GM23338 (cell line): ENCODE measurements at regions not wholly inside any gene's neighbourhood (a gene's known extent, or its start where the extent isn't known, plus 50 kb on each side); places are given as distances from the start of the nearest gene placed in this dataset.

Experiments used
- ATAC-seq: fragments of 200-7000 bp; cut with Tn5 transposase; 3 replicates; pipeline ENCODE4 v1.9.1; 2020
- DNase-seq: peaks from one replicate; pipeline ENCODE4 v3.0.0-alpha.2; 2015; ENCODE audit warnings: low spot score
- H2AFZ ChIP-seq: fragments of 200-600 bp; sonication (generic); 2 replicates; pipeline ENCODE4 v1.8.0; 2016; ENCODE audit warnings: antibody characterized with exemption, mild to moderate bottlenecking, moderate library complexity
- H3F3A ChIP-seq: fragments of 200-600 bp; sonication (generic); replicated peaks from 2 replicates; pipeline ENCODE4 v1.8.0; 2017; ENCODE audit warnings: antibody characterized with exemption, mixed run types, low read depth
- H3K27ac ChIP-seq: fragments of 200-600 bp; sonication (generic); 2 replicates; pipeline ENCODE4 v1.6.1; 2016; ENCODE audit warnings: low read depth
- H3K27me3 ChIP-seq: fragments of 200-600 bp; sonication (generic); 2 replicates; pipeline ENCODE4 v1.8.0; 2016; ENCODE audit warnings: mild to moderate bottlenecking, mixed run types, moderate library complexity; ENCODE audit not compliant: insufficient read depth
- H3K36me3 ChIP-seq: fragments of 200-600 bp; sonication (generic); 2 replicates; pipeline ENCODE4 v1.8.0; 2016; ENCODE audit warnings: mild to moderate bottlenecking; ENCODE audit not compliant: insufficient read depth
- H3K4me1 ChIP-seq: fragments of 200-600 bp; sonication (generic); 2 replicates; pipeline ENCODE4 v1.8.0; 2016; ENCODE audit warnings: mild to moderate bottlenecking, moderate library complexity; ENCODE audit not compliant: insufficient read depth
- H3K4me2 ChIP-seq: fragments of 200-600 bp; sonication (generic); 2 replicates; pipeline ENCODE4 v1.7.1; 2017; ENCODE audit warnings: mixed run types
- H3K4me3 ChIP-seq: fragments of 200-600 bp; sonication (generic); 2 replicates; pipeline ENCODE4 v1.6.1; 2016; ENCODE audit warnings: mixed run types
- H3K79me2 ChIP-seq: fragments of 200-600 bp; sonication (generic); replicated peaks from 2 replicates; pipeline ENCODE4 v1.8.0; 2017; ENCODE audit warnings: mild to moderate bottlenecking; ENCODE audit not compliant: insufficient read depth
- H3K9me2 ChIP-seq: fragments of 200-600 bp; sonication (generic); 2 replicates; pipeline ENCODE4 v1.8.0; 2017; ENCODE audit not compliant: insufficient read depth
- H4K20me1 ChIP-seq: fragments of 200-600 bp; sonication (generic); replicated peaks from 2 replicates; pipeline ENCODE4 v1.8.0; 2017; ENCODE audit warnings: mild to moderate bottlenecking; ENCODE audit not compliant: insufficient read depth
- H3K27ac Mint-ChIP-seq: 2 replicates; pipeline ENCODE4 v1.8.0; 2020; ENCODE audit warnings: inconsistent platforms, mild to moderate bottlenecking, moderate library complexity, mixed read lengths
- H3K27me3 Mint-ChIP-seq: 3 replicates; pipeline ENCODE4 v1.8.0; 2022; ENCODE audit warnings: low read depth, mild to moderate bottlenecking, moderate library complexity, mixed read lengths, inconsistent platforms; ENCODE audit not compliant: insufficient read depth, poor library complexity
- H3K36me3 Mint-ChIP-seq: 3 replicates; pipeline ENCODE4 v1.8.0; 2021; ENCODE audit warnings: low read depth, mild to moderate bottlenecking, inconsistent platforms, moderate library complexity, mixed read lengths
- H3K4me1 Mint-ChIP-seq: 3 replicates; pipeline ENCODE4 v1.8.0; 2020; ENCODE audit warnings: mild to moderate bottlenecking, inconsistent platforms, mixed read lengths
- H3K4me3 Mint-ChIP-seq: 3 replicates; pipeline ENCODE4 v1.8.0; 2021; ENCODE audit warnings: moderate library complexity, mild to moderate bottlenecking, inconsistent platforms, mixed read lengths
- H3K9me3 Mint-ChIP-seq: 3 replicates; pipeline ENCODE4 v1.8.0; 2020; ENCODE audit warnings: moderate library complexity, mild to moderate bottlenecking, inconsistent platforms, mixed read lengths
- CREB1 ChIP-seq: fragments of 250-450 bp; sonication (Bioruptor Pico); IDR thresholded peaks from 2 replicates; pipeline ENCODE4 v1.5.0; 2020; ENCODE audit warnings: low read depth, mild to moderate bottlenecking, moderate library complexity
- CTCF ChIP-seq, 2 experiments: fragments of 200-600 bp in 1 of 2; sonication (generic) in 1 of 2; conservative IDR thresholded peaks; 2 replicates each; pipeline versions ENCODE4 v1.5.1 to v1.6.1; 2016 to 2017; ENCODE audit warnings: antibody characterized with exemption in 2 of 2, low read depth in 2 of 2, mild to moderate bottlenecking in 2 of 2, moderate library complexity in 1 of 2
- ETS1 ChIP-seq: IDR thresholded peaks from 2 replicates; pipeline ENCODE4 v1.6.1; 2016; ENCODE audit warnings: antibody characterized with exemption
- EZH2 ChIP-seq: fragments of 200-600 bp; sonication (generic); IDR thresholded peaks from one replicate; pipeline ENCODE4 v1.8.0; 2017; ENCODE audit warnings: antibody characterized with exemption, mild to moderate bottlenecking, low read depth; ENCODE audit not compliant: unreplicated experiment
- EZH2phosphoT487 ChIP-seq: fragments of 200-600 bp; sonication (generic); IDR thresholded peaks from one replicate; pipeline ENCODE4 v1.8.1; 2018; ENCODE audit warnings: antibody characterized with exemption; ENCODE audit not compliant: unreplicated experiment
- JUNB ChIP-seq: IDR thresholded peaks from one replicate; pipeline ENCODE4 v1.6.1; 2016; ENCODE audit warnings: antibody characterized with exemption; ENCODE audit not compliant: unreplicated experiment
- NANOG ChIP-seq: IDR thresholded peaks from 2 replicates; pipeline ENCODE4 v1.6.1; 2016; ENCODE audit warnings: antibody characterized with exemption, borderline replicate concordance
- POLR2AphosphoS5 ChIP-seq: IDR thresholded peaks from 2 replicates; pipeline ENCODE4 v1.6.1; 2016; ENCODE audit warnings: antibody characterized with exemption, low read depth
- REST ChIP-seq: IDR thresholded peaks from one replicate; pipeline ENCODE4 v1.6.1; 2018; ENCODE audit warnings: antibody characterized with exemption; ENCODE audit not compliant: unreplicated experiment
- STAT1 ChIP-seq: IDR thresholded peaks from one replicate; pipeline ENCODE4 v1.6.1; 2016; ENCODE audit warnings: antibody characterized with exemption; ENCODE audit not compliant: unreplicated experiment
- ZNF114 ChIP-seq: fragments of 250-450 bp; sonication (Bioruptor Pico); IDR thresholded peaks from 2 replicates; pipeline ENCODE4 v1.5.0; 2020; ENCODE audit warnings: mild to moderate bottlenecking, moderate library complexity
- ZNF331 ChIP-seq: fragments of 250-450 bp; sonication (Bioruptor Pico); IDR thresholded peaks from 2 replicates; pipeline ENCODE4 v1.5.0; 2020; ENCODE audit warnings: low read depth, mild to moderate bottlenecking, moderate library complexity
- ZNF462 ChIP-seq: fragments of 250-450 bp; sonication (Bioruptor Pico); IDR thresholded peaks from 2 replicates; pipeline ENCODE4 v1.5.0; 2020; ENCODE audit warnings: mild to moderate bottlenecking, moderate library complexity

GRCh38 chr3:98650971-98651779 lies 57.8 kb upstream of the CPOX start:
- peaks cover 2% of the 10 kb centered on the region for H3K27me3 Mint-ChIP-seq
- Histone ChIP-seq H3K79me2 (no peaks in the 10 kb centered on the region), H4K20me1 (no peaks in the 10 kb centered on the region), H3K9me2 (no peaks in the 10 kb centered on the region), H3K4me1 (no peaks in the 10 kb centered on the region), H3K36me3 (no peaks in the 10 kb centered on the region), H3F3A (no peaks in the 10 kb centered on the region), H3K4me2 (no peak overlapping the region), H3K27me3 (no peaks in the 10 kb centered on the region), H3K4me3 (no peak overlapping the region), H3K27ac (no peak overlapping the region), H2AFZ (no peak overlapping the region)
- H3K9me3 Mint-ChIP-seq = no peaks in the 10 kb centered on the region; the same call in 2 of the 3 replicates
- H3K4me1 Mint-ChIP-seq = no peaks in the 10 kb centered on the region
- TF ChIP-seq NANOG (no peak), EZH2 (no peak), CREB1 (CRISPR knock-in tag) (no peak), ETS1 (no peak), EZH2phosphoT487 (no peak), ZNF331 (no peak), STAT1 (no peak), POLR2AphosphoS5 (no peak), JUNB (no peak), REST (no peak), ZNF462 (CRISPR knock-in tag) (no peak), CTCF (conservative IDR thresholded peaks at IDR 0.05; ENCODE audit: low read depth in 2 of 2) (no peak), ZNF114 (no peak)
- no peak overlapping the region for H3K4me3 Mint-ChIP-seq
- H3K27ac Mint-ChIP-seq = no peak overlapping the region
- ATAC-seq (no peak), DNase-seq (no peak)
- no peaks in the 10 kb centered on the region for H3K36me3 Mint-ChIP-seq
